GM21528 (cell line): ENCODE measurements at regions not wholly inside any gene's neighbourhood (a gene's known extent, or its start where the extent isn't known, plus 50 kb on each side); places are given as distances from the start of the nearest gene placed in this dataset.
"Not testable (repeated sequence)": the region's sequence is repeated elsewhere in the genome, so short reads cannot be mapped to it uniquely, and the experiment has no call there.

Source experiments
- ATAC-seq: cut with Tn5 transposase; IDR thresholded peaks from one replicate; pipeline ENCODE4 v1.9.1; 2021; ENCODE audit warnings: mild to moderate bottlenecking, moderate library complexity; ENCODE audit not compliant: unreplicated experiment, low FRiP score

DNA sequence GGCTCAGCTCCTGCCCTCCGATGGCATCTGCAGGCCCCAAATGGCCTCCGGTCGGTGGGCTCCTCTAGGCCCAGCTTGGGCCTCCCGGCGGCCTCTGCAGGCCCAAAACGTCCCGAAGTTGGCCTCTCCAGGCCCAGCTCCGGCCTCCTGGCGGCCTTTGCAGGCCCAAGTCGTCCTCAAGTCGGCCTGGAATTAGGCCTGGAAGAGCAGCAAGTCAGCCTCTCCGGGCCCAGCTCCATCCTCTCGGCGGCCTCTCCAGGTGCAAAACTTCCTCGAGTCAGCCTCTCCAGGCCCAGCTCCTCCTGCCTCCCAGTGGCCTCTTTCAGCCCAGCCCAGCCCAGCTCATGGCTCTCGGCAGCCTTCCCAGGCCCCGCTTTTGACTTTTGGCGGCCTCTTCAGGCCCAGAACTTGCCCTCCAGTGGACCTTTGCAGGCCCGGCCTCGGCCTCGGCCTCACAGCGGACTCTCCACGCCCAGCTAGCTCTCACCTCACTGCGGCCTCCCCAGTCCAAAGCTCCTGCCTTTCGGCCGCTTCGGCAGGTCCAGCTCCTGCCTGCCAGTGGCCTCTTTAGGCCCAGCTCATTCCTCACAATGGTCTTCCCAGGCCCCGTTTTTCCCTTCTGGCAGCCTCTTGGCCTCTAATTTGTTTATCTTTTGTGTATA lies 357.3 kb downstream of the ZNF37A start:
- ATAC-seq: not testable (repeated sequence)
